GM18861 (cell line): ENCODE measurements at regions not wholly inside any gene's neighbourhood (a gene's known extent, or its start where the extent isn't known, plus 50 kb on each side); places are given as distances from the start of the nearest gene placed in this dataset.

Experiments used
- ATAC-seq: cut with Tn5 transposase; IDR thresholded peaks from one replicate; pipeline ENCODE4 v1.9.1; 2021; ENCODE audit not compliant: unreplicated experiment

- no peak for ATAC-seq
Observed at GRCh38 chr13:72384186-72384823, 343.1 kb downstream of the MZT1 start.

- no peak for ATAC-seq
Observed at GRCh38 chr13:72383646-72384045, 343.8 kb downstream of the MZT1 start.

GRCh38 chr13:72379581-72379980 is 347.8 kb downstream of the MZT1 start:
- ATAC-seq = no peak

- ATAC-seq = no peak
Observed at GRCh38 chr13:72368031-72368430, 359.4 kb downstream of the MZT1 start.

GRCh38 chr13:72346716-72347115 is 380.7 kb downstream of the MZT1 start:
- no peak for ATAC-seq

- ATAC-seq = no peak
Observed at GRCh38 chr13:72342364-72342763, 385.1 kb downstream of the MZT1 start.

- ATAC-seq = no peak
Observed at GRCh38 chr13:72341904-72342303, 385.5 kb downstream of the MZT1 start.

GRCh38 chr13:72317346-72318109 is 409.9 kb downstream of the MZT1 start:
- no peak for ATAC-seq

GRCh38 chr13:72316716-72317115 is 410.7 kb downstream of the MZT1 start:
- ATAC-seq = no peak

GRCh38 chr13:72315312-72315711 is 412.1 kb downstream of the MZT1 start:
- ATAC-seq = no peak

- no peak for ATAC-seq
Observed at GRCh38 chr13:72314210-72314609, 413.2 kb downstream of the MZT1 start.

GRCh38 chr13:72313546-72313945 is 413.9 kb downstream of the MZT1 start:
- no peak for ATAC-seq

- no peak for ATAC-seq
Observed at GRCh38 chr13:72303941-72304746, 423.3 kb downstream of the MZT1 start.

GRCh38 chr13:72296246-72296645 is 429.2 kb upstream of the DACH1 start:
- ATAC-seq = no peak

- ATAC-seq = no peak
Observed at GRCh38 chr13:72295153-72295552, 428.1 kb upstream of the DACH1 start.

GRCh38 chr13:72293206-72293605 is 426.2 kb upstream of the DACH1 start:
- no peak for ATAC-seq

- no peak for ATAC-seq
Observed at GRCh38 chr13:72290962-72291681, 424.1 kb upstream of the DACH1 start.

GRCh38 chr13:72286421-72286820 is 419.4 kb upstream of the DACH1 start:
- no peak for ATAC-seq

- ATAC-seq = no peak
Observed at GRCh38 chr13:72284791-72285190, 417.8 kb upstream of the DACH1 start.

GRCh38 chr13:72261732-72262131 is 394.7 kb upstream of the DACH1 start:
- no peak for ATAC-seq

- ATAC-seq = no peak
Observed at GRCh38 chr13:72259528-72259927, 392.5 kb upstream of the DACH1 start.
